Lower lobe of right lung (tissue), 2 donors: ENCODE measurements at regions not wholly inside any gene's neighbourhood (a gene's known extent, or its start where the extent isn't known, plus 50 kb on each side); places are given as distances from the start of the nearest gene placed in this dataset.
A peak's percentile ranks its signal among the peaks of the same experiment; 100 is the strongest.

Source experiments
- ATAC-seq, 2 donors: fragments of 200-7000 bp; cut with Tn5 transposase; one replicate each; pipeline ENCODE4 v1.9.1; 2020 to 2022; ENCODE audit warnings: mild to moderate bottlenecking in 2 of 2, moderate library complexity in 2 of 2
- DNase-seq: peaks from one replicate; pipeline ENCODE4 v3.0.0-alpha.2; 2020
- H3K27ac ChIP-seq: fragments of 200-600 bp; one replicate; pipeline ENCODE4 v1.8.0; 2022
- H3K27me3 ChIP-seq: fragments of 200-600 bp; one replicate; pipeline ENCODE4 v1.8.0; 2022; ENCODE audit warnings: low read depth
- H3K36me3 ChIP-seq: fragments of 200-600 bp; one replicate; pipeline ENCODE4 v1.8.0; 2022; ENCODE audit warnings: mild to moderate bottlenecking
- H3K4me1 ChIP-seq: fragments of 200-600 bp; one replicate; pipeline ENCODE4 v1.8.0; 2022
- H3K4me3 ChIP-seq: fragments of 200-600 bp; one replicate; pipeline ENCODE4 v1.8.0; 2022; ENCODE audit warnings: mild to moderate bottlenecking
- H3K9me3 ChIP-seq: fragments of 200-600 bp; one replicate; pipeline ENCODE4 v1.8.0; 2022
- CTCF ChIP-seq: fragments of 200-600 bp; IDR thresholded peaks from one replicate; pipeline ENCODE4 v1.8.0; 2022; ENCODE audit warnings: antibody characterized with exemption, mild to moderate bottlenecking
- intact Hi-C: fragments of 100-400 bp; cut with DNase I; formaldehyde crosslinking; loops from one replicate; pipeline ENCODE4 v1.11.0; 2022
- donor health status: DM: no; HTN: yes; CAD: no; lungs with severe emphysema.

- Histone ChIP-seq H3K36me3 (no peaks in the 10 kb centered on the region), H3K27me3 (peaks cover 28% of the 10 kb centered on the region), H3K4me3 (no peak overlapping the region), H3K9me3 (no peaks in the 10 kb centered on the region), H3K27ac (no peak overlapping the region), H3K4me1 (no peaks in the 10 kb centered on the region)
- intact Hi-C loops, result no loop called here
- ATAC-seq (no peak), DNase-seq (no peak)
- no peak for TF ChIP-seq CTCF
These were observed 140.5 kb upstream of the COL5A1 start for GRCh38 chr9:134500931-134501760.

- DNase-seq, result no peak
- H3K4me3 ChIP-seq, result no peak overlapping the region
- peak in 1 of 2 donors; percentile 24 for ATAC-seq
- no peak for TF ChIP-seq CTCF
- intact Hi-C loops, result no loop called here
- no peaks in the 10 kb centered on the region for H3K9me3 ChIP-seq
- no peak overlapping the region for H3K27ac ChIP-seq
- no peaks in the 10 kb centered on the region for H3K4me1 ChIP-seq
- H3K27me3 ChIP-seq, result peaks cover 28% of the 10 kb centered on the region
- H3K36me3 ChIP-seq, result no peaks in the 10 kb centered on the region
These were observed 139.8 kb upstream of the COL5A1 start for GRCh38 chr9:134501761-134502265.

GRCh38 chr9:134502266-134502791 is 139.3 kb upstream of the COL5A1 start:
- no peaks in the 10 kb centered on the region for H3K9me3 ChIP-seq
- no peak for DNase-seq
- no peak overlapping the region for H3K4me3 ChIP-seq
- no peaks in the 10 kb centered on the region for H3K36me3 ChIP-seq
- H3K27me3 ChIP-seq, result peaks cover 28% of the 10 kb centered on the region
- intact Hi-C loops, result no loop called here
- peak; percentile 26 to 47 for ATAC-seq
- no peak overlapping the region for H3K27ac ChIP-seq
- no peak for TF ChIP-seq CTCF
- H3K4me1 ChIP-seq, result no peaks in the 10 kb centered on the region

GRCh38 chr9:134502809-134503211 is 138.8 kb upstream of the COL5A1 start:
- ATAC-seq (peak; percentile 83 to 88), DNase-seq (no peak)
- Histone ChIP-seq H3K36me3 (no peaks in the 10 kb centered on the region), H3K9me3 (no peaks in the 10 kb centered on the region), H3K4me1 (no peaks in the 10 kb centered on the region), H3K27ac (no peak overlapping the region), H3K27me3 (peaks cover 28% of the 10 kb centered on the region), H3K4me3 (no peak overlapping the region)
- TF ChIP-seq CTCF, result no peak
- intact Hi-C loops, result no loop called here

GRCh38 chr9:134503301-134504105 is 138.1 kb upstream of the COL5A1 start:
- Histone ChIP-seq H3K9me3 (no peaks in the 10 kb centered on the region), H3K36me3 (no peaks in the 10 kb centered on the region), H3K4me3 (no peak overlapping the region), H3K27me3 (peaks cover 28% of the 10 kb centered on the region), H3K27ac (no peak overlapping the region), H3K4me1 (no peaks in the 10 kb centered on the region)
- no peak for TF ChIP-seq CTCF
- ATAC-seq (peak in 1 of 2 donors; percentile 26), DNase-seq (no peak)
- intact Hi-C loops, result no loop called here
